ENCODE measurements at regions not wholly inside any gene's neighbourhood (a gene's known extent, or its start where the extent isn't known, plus 50 kb on each side); places are given as distances from the start of the nearest gene placed in this dataset.
A peak's percentile ranks its signal among the peaks of the same experiment; 100 is the strongest.
"Not testable (repeated sequence)": the region's sequence is repeated elsewhere in the genome, so short reads cannot be mapped to it uniquely, and the experiment has no call there.

DNA sequence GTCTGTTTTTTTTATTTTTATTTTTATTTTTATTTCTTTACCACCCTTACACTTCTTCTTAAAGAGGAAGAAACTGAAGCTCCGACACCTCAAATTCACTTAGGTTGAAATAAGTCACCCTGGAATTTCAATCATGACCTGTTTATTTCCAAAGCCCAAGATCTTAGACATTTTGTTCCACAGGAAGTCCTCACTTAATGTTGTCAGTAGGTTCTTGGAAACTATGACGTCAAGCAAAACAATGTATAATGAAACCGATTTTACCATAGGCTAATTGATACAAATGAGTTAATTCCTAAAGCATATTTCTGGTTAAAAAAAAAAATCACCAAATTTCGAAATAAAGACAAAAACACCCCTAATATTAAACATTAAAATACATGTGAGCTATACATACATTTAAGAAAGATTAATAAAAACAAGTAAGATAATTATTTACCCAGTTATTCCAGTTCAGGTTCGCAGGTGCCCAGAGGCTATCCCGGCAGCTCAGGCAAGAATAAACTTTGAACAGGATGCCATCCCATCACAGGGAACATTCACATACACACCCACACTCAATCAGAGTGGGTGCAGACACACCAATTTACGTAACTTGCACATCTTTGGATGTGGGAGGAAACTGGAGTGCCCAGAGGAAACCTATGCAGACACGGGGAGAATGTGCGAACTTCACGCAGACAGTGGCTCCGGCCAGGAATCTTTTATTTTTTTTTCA is 391.0 kb downstream of the RAP2B start:
- Histone ChIP-seq H3K27ac (ENCODE audit: low read depth) (no peak overlapping the region), H3K4me1 (ENCODE audit: insufficient read depth) (no peaks in the 10 kb centered on the region), H3K36me3 (ENCODE audit: insufficient read depth) (no peaks in the 10 kb centered on the region), H3K4me3 (ENCODE audit: low read depth, low read length) (no peak overlapping the region)
- DNase-seq (ENCODE audit: extremely low spot score) = no peak
- 90% methylated on average over 11 of the region's 11 CpGs for WGBS

GRCh38 chr3:153553605-153553945 is 391.5 kb downstream of the RAP2B start:
- H3K27ac ChIP-seq (ENCODE audit: low read depth) = no peak overlapping the region
- DNase-seq (ENCODE audit: extremely low spot score) = no peak
- no peak overlapping the region for H3K4me3 ChIP-seq (ENCODE audit: low read depth, low read length)
- no peaks in the 10 kb centered on the region for H3K36me3 ChIP-seq (ENCODE audit: insufficient read depth)
- H3K4me1 ChIP-seq (ENCODE audit: insufficient read depth) = no peaks in the 10 kb centered on the region
- 72% methylated on average over 2 of the region's 2 CpGs for WGBS

DNA sequence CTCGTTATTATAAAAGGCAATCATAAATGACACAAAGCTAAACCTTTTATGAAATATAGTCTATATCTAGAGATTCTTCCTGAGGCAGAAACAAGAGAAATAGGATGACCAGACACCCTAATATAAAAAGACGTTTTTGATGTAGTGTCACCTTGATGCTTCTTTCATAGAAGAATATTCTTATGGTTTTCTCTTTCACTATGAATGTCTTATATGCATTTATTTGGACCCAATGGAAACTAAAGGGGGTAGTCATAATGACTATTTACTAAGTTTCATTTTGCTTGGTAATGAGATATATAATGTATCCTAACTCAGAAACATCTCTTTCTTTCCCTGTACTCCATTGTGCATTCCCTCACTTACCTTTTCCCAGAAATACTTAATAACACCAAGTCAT is 393.9 kb downstream of the RAP2B start:
- DNase-seq (ENCODE audit: extremely low spot score) = no peak
- H3K4me3 ChIP-seq (ENCODE audit: low read depth, low read length) = no peak overlapping the region
- no peaks in the 10 kb centered on the region for H3K36me3 ChIP-seq (ENCODE audit: insufficient read depth)
- no peak overlapping the region for H3K27ac ChIP-seq (ENCODE audit: low read depth)
- H3K4me1 ChIP-seq (ENCODE audit: insufficient read depth) = no peaks in the 10 kb centered on the region
- 48% methylated on average over 2 of the region's 2 CpGs for WGBS

DNA sequence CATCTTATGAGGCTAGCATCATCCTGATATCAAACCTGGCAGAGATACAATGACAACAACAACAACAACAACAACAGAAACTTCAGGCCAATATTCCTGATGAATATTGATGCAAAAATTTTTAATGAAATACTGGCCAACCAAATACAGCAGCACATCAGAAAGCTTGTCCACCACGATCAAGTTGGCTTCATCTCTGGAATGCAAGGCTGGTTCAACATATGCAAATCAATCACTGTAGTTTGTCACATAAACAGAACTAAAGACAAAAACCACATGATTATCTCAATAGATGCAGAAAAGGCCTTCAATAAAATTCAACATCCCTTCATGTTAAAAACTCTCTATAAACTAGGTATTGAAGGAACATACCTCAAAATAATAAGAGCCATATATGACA is 397.3 kb downstream of the RAP2B start:
- H3K36me3 ChIP-seq (ENCODE audit: insufficient read depth); DNase-seq (ENCODE audit: extremely low spot score); H3K27ac ChIP-seq (ENCODE audit: low read depth); H3K4me3 ChIP-seq (ENCODE audit: low read depth, low read length); H3K4me1 ChIP-seq (ENCODE audit: insufficient read depth): not testable (repeated sequence)
- 83% methylated on average over 1 of the region's 1 CpG for WGBS

DNA sequence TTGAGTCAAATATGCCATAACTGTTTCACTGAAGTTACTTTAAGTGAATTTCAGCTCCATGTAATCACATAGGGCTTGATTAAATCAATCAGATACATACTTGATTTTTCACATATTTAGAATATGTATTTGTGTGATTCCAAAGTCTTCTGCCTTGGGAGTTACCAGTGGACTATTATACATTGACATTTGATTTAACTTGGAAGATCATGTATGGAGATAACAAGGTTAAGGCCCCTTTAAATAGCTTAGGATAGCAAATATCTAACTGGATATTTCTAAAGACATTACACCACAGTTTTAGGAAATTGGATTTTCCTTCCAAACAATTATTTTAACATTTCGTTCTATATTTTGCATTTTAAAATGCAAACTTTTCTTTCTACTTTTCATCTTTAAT is 405.0 kb downstream of the RAP2B start:
- no peaks in the 10 kb centered on the region for H3K36me3 ChIP-seq (ENCODE audit: insufficient read depth)
- WGBS = 43% methylated on average over 1 of the region's 1 CpG
- no peak overlapping the region for H3K27ac ChIP-seq (ENCODE audit: low read depth)
- no peaks in the 10 kb centered on the region for H3K4me1 ChIP-seq (ENCODE audit: insufficient read depth)
- no peak overlapping the region for H3K4me3 ChIP-seq (ENCODE audit: low read depth, low read length)
- DNase-seq (ENCODE audit: extremely low spot score) = no peak

- Histone ChIP-seq H3K4me1 (ENCODE audit: insufficient read depth) (no peaks in the 10 kb centered on the region), H3K36me3 (ENCODE audit: insufficient read depth) (no peaks in the 10 kb centered on the region), H3K27ac (ENCODE audit: low read depth) (no peak overlapping the region), H3K4me3 (ENCODE audit: low read depth, low read length) (no peak overlapping the region)
- DNase-seq (ENCODE audit: extremely low spot score) = peak; percentile 4
Observed at GRCh38 chr3:153567556-153567955, 405.5 kb downstream of the RAP2B start.

- H3K4me1 ChIP-seq (ENCODE audit: insufficient read depth); H3K27ac ChIP-seq (ENCODE audit: low read depth); DNase-seq (ENCODE audit: extremely low spot score); H3K4me3 ChIP-seq (ENCODE audit: low read depth, low read length); H3K36me3 ChIP-seq (ENCODE audit: insufficient read depth): not testable (repeated sequence)
- 97% methylated on average over 1 of the region's 1 CpG for WGBS
Observed at GRCh38 chr3:153570481-153570880, 408.5 kb downstream of the RAP2B start.

- no peaks in the 10 kb centered on the region for H3K4me1 ChIP-seq (ENCODE audit: insufficient read depth)
- no peaks in the 10 kb centered on the region for H3K36me3 ChIP-seq (ENCODE audit: insufficient read depth)
- no peak overlapping the region for H3K27ac ChIP-seq (ENCODE audit: low read depth)
- no peak overlapping the region for H3K4me3 ChIP-seq (ENCODE audit: low read depth, low read length)
- WGBS = 84% methylated on average over 3 of the region's 3 CpGs
- DNase-seq (ENCODE audit: extremely low spot score) = no peak
Observed at GRCh38 chr3:153572165-153572564, 410.1 kb downstream of the RAP2B start.

- no peak overlapping the region for H3K4me3 ChIP-seq (ENCODE audit: low read depth, low read length)
- WGBS = 65% methylated on average over 2 of the region's 2 CpGs
- no peak overlapping the region for H3K27ac ChIP-seq (ENCODE audit: low read depth)
- DNase-seq (ENCODE audit: extremely low spot score) = no peak
- no peaks in the 10 kb centered on the region for H3K36me3 ChIP-seq (ENCODE audit: insufficient read depth)
- no peaks in the 10 kb centered on the region for H3K4me1 ChIP-seq (ENCODE audit: insufficient read depth)
Observed at GRCh38 chr3:153572654-153573053, 410.6 kb downstream of the RAP2B start.

DNA sequence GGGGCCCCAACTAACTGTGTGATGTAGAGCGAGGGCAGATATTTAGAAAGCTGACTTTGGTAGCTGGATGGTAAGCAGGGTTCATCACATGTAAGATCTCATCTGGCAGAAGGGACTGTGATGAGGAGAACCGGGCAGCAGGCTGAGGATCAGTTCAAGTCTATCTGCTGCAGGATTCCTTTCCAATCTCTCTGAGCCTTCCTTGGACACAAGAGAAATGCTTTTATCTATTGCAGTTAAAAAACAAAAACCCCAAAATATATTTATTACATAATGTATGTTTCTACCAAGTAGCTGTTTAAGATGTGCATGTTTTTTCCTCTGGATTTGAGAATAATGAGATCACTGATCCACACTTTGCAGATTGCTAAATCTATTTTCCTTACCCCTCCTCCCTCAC is 411.5 kb downstream of the RAP2B start:
- H3K27ac ChIP-seq (ENCODE audit: low read depth) = no peak overlapping the region
- 42% methylated on average over 2 of the region's 2 CpGs for WGBS

GRCh38 chr3:153574445-153574844 is 412.4 kb downstream of the RAP2B start:
- Histone ChIP-seq H3K27ac (ENCODE audit: low read depth) (no peak overlapping the region), H3K4me3 (ENCODE audit: low read depth, low read length) (no peak overlapping the region), H3K4me1 (ENCODE audit: insufficient read depth) (no peaks in the 10 kb centered on the region), H3K36me3 (ENCODE audit: insufficient read depth) (no peaks in the 10 kb centered on the region)
- DNase-seq (ENCODE audit: extremely low spot score) = no peak
- 73% methylated on average over 2 of the region's 2 CpGs for WGBS

More for the DNA sequence above, 411.5 kb downstream of the RAP2B start:
- no peaks in the 10 kb centered on the region for H3K4me1 ChIP-seq (ENCODE audit: insufficient read depth)
- no peaks in the 10 kb centered on the region for H3K36me3 ChIP-seq (ENCODE audit: insufficient read depth)
- H3K4me3 ChIP-seq (ENCODE audit: low read depth, low read length) = no peak overlapping the region
- no peak for DNase-seq (ENCODE audit: extremely low spot score)

DNA sequence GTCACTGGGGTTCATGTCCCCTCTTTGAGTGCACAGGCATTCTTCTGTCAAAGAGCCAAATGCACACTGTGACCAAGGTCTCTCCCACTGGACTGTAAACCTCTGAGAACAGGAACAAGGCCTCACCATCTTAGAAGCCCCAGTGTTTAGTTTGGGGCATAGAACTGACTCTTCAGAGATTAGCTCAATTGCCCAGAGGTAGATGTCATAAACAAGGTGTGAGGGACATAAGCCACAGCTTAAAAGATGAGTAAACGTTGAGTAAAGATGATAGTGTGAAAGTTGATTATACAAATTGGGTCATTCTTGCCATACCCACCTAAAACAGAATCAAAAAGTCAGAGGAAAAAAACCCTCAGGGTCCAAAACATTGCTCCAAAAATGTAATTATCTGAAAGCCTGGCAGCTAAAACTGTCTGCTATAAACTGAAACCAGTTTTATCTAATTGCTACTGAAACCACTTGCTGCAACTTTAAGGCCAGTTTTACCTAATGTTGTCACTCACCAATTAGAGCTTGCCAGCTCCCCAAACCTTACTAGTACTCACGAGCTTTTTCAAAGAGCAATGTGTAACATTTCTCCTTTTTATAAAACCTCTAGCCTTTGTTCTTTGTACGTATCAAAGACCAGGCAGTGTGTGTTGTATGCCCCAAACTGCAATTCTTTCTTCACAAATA is 415.2 kb downstream of the RAP2B start:
- Histone ChIP-seq H3K27ac (ENCODE audit: low read depth) (no peak overlapping the region), H3K4me3 (ENCODE audit: low read depth, low read length) (no peak overlapping the region), H3K36me3 (ENCODE audit: insufficient read depth) (no peaks in the 10 kb centered on the region), H3K4me1 (ENCODE audit: insufficient read depth) (no peaks in the 10 kb centered on the region)
- DNase-seq (ENCODE audit: extremely low spot score) = no peak
- 77% methylated on average over 3 of the region's 3 CpGs for WGBS

DNA sequence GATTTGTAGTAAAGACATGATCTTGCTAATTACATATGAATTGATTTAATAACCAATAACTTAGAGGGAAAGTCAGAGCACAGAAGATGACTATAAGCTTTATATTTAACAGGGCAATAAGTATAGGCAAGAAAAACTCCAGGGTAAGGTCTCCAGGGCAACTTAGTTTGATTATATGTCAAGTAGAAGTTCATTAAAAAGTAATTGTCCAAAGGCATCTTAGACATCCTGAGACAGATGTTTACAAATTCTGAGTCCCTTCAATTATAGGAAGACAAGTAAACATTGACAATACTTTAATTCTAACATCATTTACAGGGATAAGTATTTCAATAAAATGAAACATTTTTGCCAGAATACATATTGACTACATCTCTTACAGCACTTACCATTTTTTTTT is 416.0 kb downstream of the RAP2B start:
- Histone ChIP-seq H3K4me3 (ENCODE audit: low read depth, low read length) (no peak overlapping the region), H3K4me1 (ENCODE audit: insufficient read depth) (no peaks in the 10 kb centered on the region), H3K27ac (ENCODE audit: low read depth) (no peak overlapping the region), H3K36me3 (ENCODE audit: insufficient read depth) (no peaks in the 10 kb centered on the region)
- no peak for DNase-seq (ENCODE audit: extremely low spot score)

- Histone ChIP-seq H3K27ac (ENCODE audit: low read depth) (no peak overlapping the region), H3K4me1 (ENCODE audit: insufficient read depth) (no peaks in the 10 kb centered on the region), H3K4me3 (ENCODE audit: low read depth, low read length) (no peak overlapping the region), H3K36me3 (ENCODE audit: insufficient read depth) (no peaks in the 10 kb centered on the region)
- 85% methylated on average over 2 of the region's 2 CpGs for WGBS
- no peak for DNase-seq (ENCODE audit: extremely low spot score)
Observed at GRCh38 chr3:153590051-153590450, 428.0 kb downstream of the RAP2B start.

All from urinary bladder (tissue), 3 donors.